ENCODE measurements at regions not wholly inside any gene's neighbourhood (a gene's known extent, or its start where the extent isn't known, plus 50 kb on each side); places are given as distances from the start of the nearest gene placed in this dataset.

DNA sequence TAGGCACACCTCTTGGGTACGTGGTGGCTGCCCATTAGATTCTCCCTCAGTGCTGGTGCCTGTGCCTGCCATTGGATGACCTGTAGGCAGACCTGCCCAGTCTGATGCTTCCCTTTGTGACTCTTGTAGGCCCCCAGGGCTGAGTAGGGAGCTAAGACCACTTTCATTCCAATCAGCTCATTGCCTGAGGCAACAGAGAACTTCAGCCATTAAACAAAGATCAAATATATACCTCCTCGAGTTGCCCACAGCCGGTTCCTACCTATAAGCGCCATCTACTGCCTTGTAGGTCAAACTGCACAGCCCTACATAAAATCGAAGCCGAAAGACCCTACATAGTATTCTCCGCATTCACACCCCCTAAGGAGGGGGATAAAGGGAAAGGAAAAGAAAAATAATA lies 184.6 kb downstream of the ETAA1 start:
- no peak for TF ChIP-seq EZH2 (IDR thresholded peaks at IDR 0.05; ENCODE audit: borderline replicate concordance, low read length)
- TF ChIP-seq, protein P1, sequence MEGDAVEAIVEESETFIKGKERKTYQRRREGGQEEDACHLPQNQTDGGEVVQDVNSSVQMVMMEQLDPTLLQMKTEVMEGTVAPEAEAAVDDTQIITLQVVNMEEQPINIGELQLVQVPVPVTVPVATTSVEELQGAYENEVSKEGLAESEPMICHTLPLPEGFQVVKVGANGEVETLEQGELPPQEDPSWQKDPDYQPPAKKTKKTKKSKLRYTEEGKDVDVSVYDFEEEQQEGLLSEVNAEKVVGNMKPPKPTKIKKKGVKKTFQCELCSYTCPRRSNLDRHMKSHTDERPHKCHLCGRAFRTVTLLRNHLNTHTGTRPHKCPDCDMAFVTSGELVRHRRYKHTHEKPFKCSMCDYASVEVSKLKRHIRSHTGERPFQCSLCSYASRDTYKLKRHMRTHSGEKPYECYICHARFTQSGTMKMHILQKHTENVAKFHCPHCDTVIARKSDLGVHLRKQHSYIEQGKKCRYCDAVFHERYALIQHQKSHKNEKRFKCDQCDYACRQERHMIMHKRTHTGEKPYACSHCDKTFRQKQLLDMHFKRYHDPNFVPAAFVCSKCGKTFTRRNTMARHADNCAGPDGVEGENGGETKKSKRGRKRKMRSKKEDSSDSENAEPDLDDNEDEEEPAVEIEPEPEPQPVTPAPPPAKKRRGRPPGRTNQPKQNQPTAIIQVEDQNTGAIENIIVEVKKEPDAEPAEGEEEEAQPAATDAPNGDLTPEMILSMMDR (conservative IDR thresholded peaks at IDR 0.05 in 1 of 2, IDR thresholded peaks at IDR 0.05 in 1 of 2; ENCODE audit: extremely low read depth in 1 of 2, insufficient read depth in 1 of 2, low read depth in 1 of 2, low read length in 2 of 2) = peak; percentile 3 to 34
